ENCODE measurements at regions not wholly inside any gene's neighbourhood (a gene's known extent, or its start where the extent isn't known, plus 50 kb on each side); places are given as distances from the start of the nearest gene placed in this dataset.
"Not testable (repeated sequence)": the region's sequence is repeated elsewhere in the genome, so short reads cannot be mapped to it uniquely, and the experiment has no call there.

DNA sequence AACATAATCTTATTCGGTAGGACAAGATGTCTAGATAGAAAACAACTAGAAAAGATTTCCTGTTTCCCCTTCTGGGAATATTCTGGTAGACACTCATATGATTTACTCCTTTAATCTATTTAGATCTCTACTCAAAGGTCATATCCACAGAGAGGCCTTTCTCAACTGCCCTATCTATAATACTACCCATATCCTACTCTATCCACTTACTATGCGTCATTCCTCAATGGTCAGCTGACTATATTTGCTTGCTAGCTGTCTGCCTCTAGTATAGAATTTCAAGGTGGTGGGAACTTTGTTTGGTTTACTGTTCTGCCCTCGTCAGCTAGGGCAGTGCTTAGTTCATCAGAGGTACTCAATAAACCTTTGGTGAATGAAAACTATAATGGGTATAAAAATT is 157.8 kb upstream of the PKP2 start:
- intact Hi-C loops (cut with DNase I) = no loop called here

GRCh38 chr12:33052141-33053051 is 155.8 kb upstream of the PKP2 start:
- intact Hi-C loops (cut with DNase I) = no loop called here

More for the DNA sequence above, 157.8 kb upstream of the PKP2 start:
- ATAC-seq (no peak), DNase-seq (ENCODE audit: low spot score) (no peak)

GRCh38 chr12:33047666-33048065 is 151.1 kb upstream of the PKP2 start:
- intact Hi-C loops (cut with DNase I) = no loop called here
- DNase-seq (ENCODE audit: low spot score) (no peak), ATAC-seq (no peak)

More at GRCh38 chr12:33052141-33053051, 155.8 kb upstream of the PKP2 start:
- DNase-seq (ENCODE audit: low spot score) (no peak), ATAC-seq (no peak)

- DNase-seq (ENCODE audit: low spot score) (no peak), ATAC-seq (no peak)
- intact Hi-C loops (cut with DNase I) = no loop called here
Measured at GRCh38 chr12:33044447-33044846, 147.9 kb upstream of the PKP2 start.

DNA sequence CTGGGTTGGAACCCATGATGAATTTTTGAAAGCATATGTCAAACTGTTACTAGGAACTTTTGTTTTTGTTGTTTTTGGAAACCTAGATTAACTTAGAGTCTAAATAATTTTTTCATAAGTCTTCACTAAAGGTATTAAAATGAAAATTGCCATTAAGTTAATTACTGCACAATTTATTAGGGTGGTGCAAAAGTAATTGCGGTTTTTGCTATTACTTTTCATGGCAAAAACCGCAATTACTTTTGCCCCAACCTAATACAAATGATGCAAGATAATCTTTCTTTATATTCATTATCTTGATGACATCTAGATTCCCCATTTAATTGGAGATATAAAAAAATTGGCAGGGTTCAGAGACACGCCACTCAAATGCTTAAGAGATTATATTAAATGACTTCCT is 145.0 kb upstream of the PKP2 start:
- ATAC-seq (no peak), DNase-seq (ENCODE audit: low spot score) (no peak)
- intact Hi-C loops (cut with DNase I) = no loop called here

DNA sequence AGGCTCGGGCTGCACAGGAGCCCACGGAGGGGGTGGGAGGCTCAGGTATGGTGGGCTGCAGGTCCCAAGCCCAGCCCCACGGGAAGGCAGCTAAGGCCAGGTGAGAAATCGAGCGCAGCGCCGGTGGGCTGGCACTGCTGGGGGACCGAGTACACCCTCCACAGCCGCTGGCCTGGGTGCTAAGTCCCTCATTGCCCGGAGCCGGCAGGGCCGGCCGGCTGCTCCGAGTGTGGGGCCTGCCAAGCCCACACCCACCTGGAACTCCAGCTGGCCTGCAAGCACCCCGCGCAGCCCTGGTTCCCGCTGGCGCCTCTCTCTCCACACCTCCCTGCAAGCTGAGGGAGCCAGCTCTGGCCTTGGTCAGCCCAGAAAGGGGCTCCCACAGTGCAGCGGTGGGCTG is 137.4 kb upstream of the PKP2 start:
- ATAC-seq; DNase-seq (ENCODE audit: low spot score); intact Hi-C loops (cut with DNase I): not testable (repeated sequence)

GRCh38 chr12:33026791-33027190 is 130.2 kb upstream of the PKP2 start:
- intact Hi-C loops (cut with DNase I) = no loop called here
- DNase-seq (ENCODE audit: low spot score) (no peak), ATAC-seq (no peak)

DNA sequence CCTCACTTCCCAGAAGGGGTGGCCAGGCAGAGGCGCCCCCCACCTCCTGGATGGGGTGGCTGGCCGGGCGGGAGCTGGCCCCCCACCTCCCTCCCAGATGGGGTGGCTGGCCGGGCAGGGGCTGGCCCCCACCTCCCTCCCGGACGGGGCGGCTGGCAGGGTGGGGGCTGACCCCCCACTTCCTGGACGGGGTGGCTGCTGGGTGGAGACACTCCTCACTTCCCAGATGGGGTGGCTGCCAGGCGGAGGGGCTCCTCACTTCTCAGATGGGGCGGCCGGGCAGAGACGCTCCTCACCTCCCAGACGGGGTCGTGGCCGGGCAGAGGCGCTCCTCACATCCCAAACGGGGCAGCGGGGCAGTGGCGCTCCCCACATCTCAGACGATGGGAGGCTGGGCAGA is 126.1 kb upstream of the PKP2 start:
- intact Hi-C loops (cut with DNase I); ATAC-seq; DNase-seq (ENCODE audit: low spot score): not testable (repeated sequence)

DNA sequence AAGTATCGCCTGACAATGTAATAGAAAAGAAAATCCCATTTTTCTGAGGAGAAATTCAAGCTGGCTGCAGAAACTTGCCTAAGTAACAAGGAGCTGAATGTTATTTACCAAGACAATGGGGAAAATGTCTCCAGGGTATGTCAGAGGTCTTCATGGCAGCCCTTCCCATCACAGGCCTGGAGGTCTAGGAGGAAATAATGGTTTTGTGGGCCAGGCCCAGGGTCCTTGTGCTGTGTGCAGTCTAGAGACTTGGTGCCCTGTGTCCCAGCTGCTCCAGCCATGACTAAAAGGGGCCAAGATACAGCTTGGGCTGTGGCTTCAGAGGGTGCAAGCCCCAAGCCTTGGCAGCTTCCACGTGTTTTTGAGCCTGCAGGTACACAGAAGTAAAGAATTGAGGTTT is 120.5 kb upstream of the PKP2 start:
- ATAC-seq; intact Hi-C loops (cut with DNase I); DNase-seq (ENCODE audit: low spot score): not testable (repeated sequence)

- ATAC-seq = no peak
- intact Hi-C loops (cut with DNase I) = no loop called here
Measured at GRCh38 chr12:33012226-33012625, 115.6 kb upstream of the PKP2 start.

DNA sequence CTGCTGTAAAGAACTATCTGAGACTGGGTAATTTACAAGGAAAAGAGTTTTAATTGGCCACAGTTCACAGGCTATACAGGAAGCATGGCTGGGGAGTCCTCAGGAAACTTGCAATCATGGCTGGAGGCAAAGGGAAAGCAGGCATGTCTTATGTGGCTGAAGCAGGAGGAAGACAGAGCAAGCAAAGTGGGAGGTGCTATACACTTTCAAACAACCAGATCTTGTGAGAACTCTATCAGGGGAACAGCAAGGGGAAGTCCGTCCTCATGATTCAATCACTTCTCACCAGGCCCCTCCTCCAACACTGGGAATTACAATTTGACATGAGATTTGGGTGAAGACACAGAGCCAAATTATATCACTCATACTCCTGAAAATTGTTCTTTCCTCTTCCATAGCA is 109.5 kb upstream of the PKP2 start:
- ATAC-seq = no peak
- intact Hi-C loops (cut with DNase I) = no loop called here
- no peak for DNase-seq (ENCODE audit: low spot score)

More at GRCh38 chr12:33012226-33012625, 115.6 kb upstream of the PKP2 start:
- DNase-seq (ENCODE audit: low spot score) = no peak

- no peak for ATAC-seq
- intact Hi-C loops (cut with DNase I) = no loop called here
- no peak for DNase-seq (ENCODE audit: low spot score)
Measured at GRCh38 chr12:33000016-33000415, 103.4 kb upstream of the PKP2 start.

DNA sequence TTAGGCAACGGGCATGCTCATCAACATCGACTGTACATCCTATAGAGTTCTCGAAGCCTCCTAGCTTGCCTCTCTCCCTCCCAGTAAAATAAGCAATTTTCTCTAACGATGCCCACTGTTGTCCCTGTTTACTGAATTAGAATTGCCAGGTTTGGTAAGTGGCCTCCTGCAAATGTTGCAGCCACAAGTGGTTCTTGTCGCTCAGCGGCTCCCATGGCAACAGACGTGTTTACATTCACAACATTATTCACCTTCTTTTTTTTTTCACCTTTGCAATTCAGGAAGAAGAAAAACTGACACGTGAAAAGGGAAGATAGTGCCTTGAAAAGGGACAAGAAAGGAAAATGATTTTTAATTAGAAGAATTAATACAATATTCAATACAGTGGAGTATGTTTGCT is 100.9 kb upstream of the PKP2 start:
- intact Hi-C loops (cut with DNase I) = no loop called here
- ATAC-seq = no peak

GRCh38 chr12:32995623-32996022 is 99.0 kb upstream of the PKP2 start:
- DNase-seq (ENCODE audit: low spot score) (no peak), ATAC-seq (no peak)
- intact Hi-C loops (cut with DNase I) = no loop called here

More for the DNA sequence above, 100.9 kb upstream of the PKP2 start:
- DNase-seq (ENCODE audit: low spot score) = no peak

DNA sequence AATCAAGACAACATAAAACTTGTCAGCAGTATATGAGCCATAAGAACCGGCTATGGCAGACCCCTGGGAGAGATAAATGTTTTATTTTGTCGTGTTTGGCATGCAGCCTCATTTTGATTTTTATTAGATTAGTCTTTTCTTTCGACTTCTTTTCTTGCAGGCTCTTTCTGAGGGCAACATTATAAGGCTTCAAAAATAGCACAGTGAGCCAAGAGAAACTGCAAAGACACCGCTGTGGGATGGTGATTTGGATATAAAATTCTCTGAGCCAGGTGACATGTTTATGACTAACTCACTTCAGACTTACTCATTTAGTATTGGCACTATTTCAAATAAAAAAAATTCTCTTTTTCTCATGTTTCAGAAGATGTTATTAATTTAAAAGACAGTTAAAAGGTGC is 96.8 kb upstream of the PKP2 start:
- ATAC-seq (no peak), DNase-seq (ENCODE audit: low spot score) (no peak)
- intact Hi-C loops (cut with DNase I) = no loop called here

DNA sequence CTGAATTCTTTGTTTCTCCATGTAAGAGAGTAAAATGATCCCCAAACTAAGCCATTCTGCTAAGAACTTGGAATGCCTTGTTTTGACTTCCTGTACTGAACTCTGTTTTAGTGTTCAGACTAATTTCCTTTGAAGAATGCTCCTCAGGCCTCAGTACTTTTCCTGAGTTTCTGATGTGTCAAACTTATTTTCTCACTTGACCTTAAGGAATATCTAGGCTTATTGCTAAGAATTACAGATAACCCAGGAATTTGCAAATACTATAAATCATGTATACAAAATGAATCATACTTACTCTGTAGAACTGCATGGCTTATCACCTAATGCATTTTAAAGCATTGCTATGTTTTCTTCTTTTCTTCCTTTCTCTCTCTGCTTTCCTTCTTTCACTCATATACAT is 93.1 kb upstream of the PKP2 start:
- ATAC-seq = no peak
- intact Hi-C loops (cut with DNase I) = no loop called here

DNA sequence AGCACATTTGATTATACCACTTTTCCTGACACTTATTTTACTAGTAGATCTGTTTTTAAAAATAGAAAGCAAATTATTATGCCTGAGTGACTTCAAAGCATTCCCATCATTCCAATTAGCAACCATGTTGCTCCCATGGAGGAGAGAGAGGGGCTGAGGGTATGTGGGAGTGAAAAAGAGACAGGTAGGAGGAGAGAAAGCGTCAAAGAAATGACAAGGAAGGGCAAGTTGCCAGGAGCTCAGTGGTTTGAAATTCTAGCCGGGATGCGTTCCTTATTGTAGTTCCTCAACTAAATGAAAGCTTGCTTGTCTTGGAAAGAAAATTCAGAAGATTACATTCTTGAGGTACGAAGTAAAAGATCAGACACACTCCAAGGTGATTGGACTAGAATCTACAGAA is 92.4 kb upstream of the PKP2 start:
- ATAC-seq (no peak), DNase-seq (ENCODE audit: low spot score) (no peak)
- intact Hi-C loops (cut with DNase I) = no loop called here

More for the DNA sequence above, 93.1 kb upstream of the PKP2 start:
- no peak for DNase-seq (ENCODE audit: low spot score)

DNA sequence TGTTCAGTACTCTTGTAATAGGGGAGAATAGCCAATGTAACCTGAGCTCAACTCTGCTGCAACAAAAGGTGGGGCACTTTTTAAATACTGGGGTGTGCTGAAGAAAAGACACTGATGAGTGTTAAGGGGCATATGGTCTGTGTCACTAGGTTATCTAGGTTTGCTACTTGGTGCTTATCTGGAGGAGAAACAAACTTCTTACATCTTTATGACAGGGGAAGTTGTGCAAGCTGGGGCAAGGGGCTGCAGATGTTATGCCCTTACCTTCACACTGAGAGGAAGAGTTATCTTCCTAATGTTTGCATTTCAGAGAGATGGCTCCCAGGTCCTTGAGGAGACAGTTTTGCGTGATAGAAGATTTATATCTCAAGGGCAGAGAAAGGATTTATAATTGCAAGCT is 90.9 kb upstream of the PKP2 start:
- intact Hi-C loops (cut with DNase I) = no loop called here
- no peak for DNase-seq (ENCODE audit: low spot score)
- ATAC-seq = no peak

GRCh38 chr12:32983968-32984367 is 87.4 kb upstream of the PKP2 start:
- intact Hi-C loops (cut with DNase I) = no loop called here
- DNase-seq (ENCODE audit: low spot score) (no peak), ATAC-seq (no peak)

- no peak for DNase-seq (ENCODE audit: low spot score)
- ATAC-seq = no peak
- intact Hi-C loops (cut with DNase I) = no loop called here
Measured at GRCh38 chr12:32983332-32983731, 86.8 kb upstream of the PKP2 start.

- DNase-seq (ENCODE audit: low spot score) (no peak), ATAC-seq (no peak)
- intact Hi-C loops (cut with DNase I) = no loop called here
Measured at GRCh38 chr12:32981139-32981538, 84.6 kb upstream of the PKP2 start.

Data from sciatic nerve (tissue), 2 donors.